IMR-90 (cell line): ENCODE measurements at regions not wholly inside any gene's neighbourhood (a gene's known extent, or its start where the extent isn't known, plus 50 kb on each side); places are given as distances from the start of the nearest gene placed in this dataset.

Experiments used
- ATAC-seq: fragments of 200-7000 bp; cut with Tn5 transposase; 2 replicates; pipeline ENCODE4 v1.9.1; 2020; ENCODE audit warnings: low read depth, mild to moderate bottlenecking, moderate library complexity
- BruUV-seq: library from RNA; stranded (reverse); fragments of 400-500 nt; replicated peaks from 2 replicates; lab custom pipeline; 2021; lab: Mats Ljungman, UMichigan
- CTCF ChIA-PET: fragments of 300-600 bp; formaldehyde crosslinking; extraction: SDS; loops from one replicate; lab custom pipeline; 2021; ENCODE audit warnings: antibody characterized with exemption; lab: Yijun Ruan, JAX
- POLR2A ChIA-PET: fragments of 300-600 bp; sonication (Branson Sonifier 250); formaldehyde crosslinking; loops from one replicate; lab custom pipeline; 2022; ENCODE audit warnings: antibody characterized with exemption; ENCODE audit not compliant: unreplicated experiment; lab: Charles Lee
- DNase-seq: peaks from one replicate; pipeline ENCODE4 v3.0.0; 2013
- H2AFZ ChIP-seq: replicated peaks from 2 replicates; pipeline ENCODE3; 2013; ENCODE audit warnings: low read length, mild to moderate bottlenecking; ENCODE audit not compliant: poor library complexity
- H2AK5ac ChIP-seq: 2 replicates; pipeline ENCODE4 v1.6.1; 2013; ENCODE audit warnings: low read depth, low read length, inconsistent platforms
- H2AK9ac ChIP-seq: replicated peaks from 2 replicates; pipeline ENCODE3; 2013; ENCODE audit warnings: mild to moderate bottlenecking, low read depth, low read length, moderate library complexity; ENCODE audit not compliant: poor library complexity
- H2BK120ac ChIP-seq: 2 replicates; pipeline ENCODE4 v1.6.1; 2013; ENCODE audit warnings: low read depth, low read length, inconsistent platforms
- H2BK15ac ChIP-seq: 3 replicates; pipeline ENCODE4 v1.6.1; 2013; ENCODE audit warnings: low read depth, low read length, inconsistent platforms
- H2BK20ac ChIP-seq: 2 replicates; pipeline ENCODE4 v1.6.1; 2013; ENCODE audit warnings: low read depth, mild to moderate bottlenecking, inconsistent platforms, low read length, moderate library complexity
- H2BK5ac ChIP-seq: 2 replicates; pipeline ENCODE4 v1.6.1; 2013; ENCODE audit warnings: mild to moderate bottlenecking, low read depth, low read length, inconsistent platforms; ENCODE audit not compliant: poor library complexity, severe bottlenecking
- H3K14ac ChIP-seq: replicated peaks from 2 replicates; pipeline ENCODE4 v1.6.1; 2013; ENCODE audit warnings: low read depth, low read length, inconsistent platforms
- H3K18ac ChIP-seq: 2 replicates; pipeline ENCODE4 v1.6.1; 2013; ENCODE audit warnings: low read depth, low read length, control low read depth
- H3K23ac ChIP-seq: 2 replicates; pipeline ENCODE4 v1.6.1; 2013; ENCODE audit warnings: low read depth, low read length, inconsistent platforms
- H3K27ac ChIP-seq: 2 replicates; pipeline ENCODE4 v1.5.1; 2013; ENCODE audit warnings: mild to moderate bottlenecking, control low read depth, low read length; ENCODE audit not compliant: insufficient read depth
- H3K27me3 ChIP-seq: 2 replicates; pipeline ENCODE4 v1.6.1; 2013; ENCODE audit warnings: low read length; ENCODE audit not compliant: control insufficient read depth, insufficient read depth
- H3K36me3 ChIP-seq: 2 replicates; pipeline ENCODE4 v1.6.1; 2013; ENCODE audit warnings: low read length, mixed read lengths; ENCODE audit not compliant: control insufficient read depth, insufficient read depth
- H3K4ac ChIP-seq: 2 replicates; pipeline ENCODE4 v1.6.1; 2013; ENCODE audit warnings: low read depth, low read length, inconsistent platforms
- H3K4me1 ChIP-seq: 2 replicates; pipeline ENCODE4 v1.6.1; 2013; ENCODE audit warnings: low read length, mixed read lengths; ENCODE audit not compliant: control insufficient read depth, insufficient read depth
- H3K4me2 ChIP-seq: 2 replicates; pipeline ENCODE4 v1.6.1; 2013; ENCODE audit warnings: low read depth, mild to moderate bottlenecking, control low read depth, low read length, moderate library complexity
- H3K4me3 ChIP-seq: 2 replicates; pipeline ENCODE4 v1.5.1; 2013; ENCODE audit warnings: low read depth, mild to moderate bottlenecking, control low read depth, low read length, moderate library complexity; ENCODE audit not compliant: insufficient read depth
- H3K56ac ChIP-seq: 2 replicates; pipeline ENCODE4 v1.6.1; 2013; ENCODE audit warnings: low read length, inconsistent platforms; ENCODE audit not compliant: insufficient read depth; ENCODE audit errors: extremely low read depth
- H3K79me1 ChIP-seq, 2 experiments: 2 replicates each; pipeline ENCODE4 v1.6.1; 2013; ENCODE audit warnings: low read length in 2 of 2, inconsistent platforms in 1 of 2, low read depth in 1 of 2
- H3K9ac ChIP-seq: 2 replicates; pipeline ENCODE4 v1.6.1; 2013; ENCODE audit warnings: low read depth, low read length, control low read depth
- H3K9me1 ChIP-seq: 2 replicates; pipeline ENCODE4 v1.6.1; 2013; ENCODE audit warnings: low read length, inconsistent platforms; ENCODE audit not compliant: insufficient read depth
- H3K9me3 ChIP-seq: 2 replicates; pipeline ENCODE4 v1.6.1; 2013; ENCODE audit warnings: low read length; ENCODE audit not compliant: control insufficient read depth, insufficient read depth
- H4K20me1 ChIP-seq: 2 replicates; pipeline ENCODE4 v1.6.1; 2013; ENCODE audit warnings: low read length, inconsistent platforms; ENCODE audit not compliant: insufficient read depth
- H4K5ac ChIP-seq: 2 replicates; pipeline ENCODE4 v1.6.1; 2013; ENCODE audit warnings: mild to moderate bottlenecking, low read depth, low read length, control low read depth
- H4K8ac ChIP-seq, 2 experiments: 2 replicates each; pipeline ENCODE4 v1.6.1; 2013; ENCODE audit warnings: low read depth in 2 of 2, low read length in 2 of 2, control low read depth in 1 of 2, inconsistent platforms in 1 of 2
- H4K91ac ChIP-seq: 2 replicates; pipeline ENCODE4 v1.6.1; 2013; ENCODE audit warnings: low read depth, low read length, inconsistent platforms; ENCODE audit not compliant: insufficient read depth
- BHLHE40 ChIP-seq: fragments of 150-350 bp; IDR thresholded peaks from 2 replicates; pipeline ENCODE4 v1.6.1; 2016; ENCODE audit warnings: mild to moderate bottlenecking, low read depth, low read length
- CEBPB ChIP-seq: IDR thresholded peaks from 2 replicates; pipeline ENCODE4 v1.6.1; 2012; ENCODE audit warnings: low read depth, low read length, improper control_type of control experiment
- CHD1 ChIP-seq: IDR thresholded peaks from 2 replicates; pipeline ENCODE4 v1.6.1; 2012; ENCODE audit warnings: low read depth, low read length, improper control_type of control experiment
- FOS ChIP-seq: fragments of 150-350 bp; IDR thresholded peaks from 2 replicates; pipeline ENCODE4 v1.6.1; 2016; ENCODE audit warnings: low read depth, low read length
- MAFK ChIP-seq: IDR thresholded peaks from 2 replicates; pipeline ENCODE4 v1.6.1; 2012; ENCODE audit warnings: low read depth, low read length, improper control_type of control experiment
- MAZ ChIP-seq: IDR thresholded peaks from 2 replicates; pipeline ENCODE4 v1.6.1; 2012; ENCODE audit warnings: low read depth, mild to moderate bottlenecking, low read length, improper control_type of control experiment, moderate library complexity, borderline replicate concordance
- MXI1 ChIP-seq: IDR thresholded peaks from 2 replicates; pipeline ENCODE4 v1.6.1; 2012; ENCODE audit warnings: low read depth, mild to moderate bottlenecking, low read length, moderate library complexity, borderline replicate concordance
- NFE2L2 ChIP-seq: fragments of 150-350 bp; IDR thresholded peaks from 2 replicates; pipeline ENCODE4 v1.6.1; 2016; ENCODE audit warnings: low read depth, mild to moderate bottlenecking, low read length
- POLR2A ChIP-seq: IDR thresholded peaks from 2 replicates; pipeline ENCODE4 v1.6.1; 2012; ENCODE audit warnings: mild to moderate bottlenecking, low read depth, low read length
- RAD21 ChIP-seq: IDR thresholded peaks from 2 replicates; pipeline ENCODE4 v1.6.1; 2012; ENCODE audit warnings: low read length, improper control_type of control experiment
- RCOR1 ChIP-seq: IDR thresholded peaks from 2 replicates; pipeline ENCODE4 v1.6.1; 2012; ENCODE audit warnings: mild to moderate bottlenecking, low read length, improper control_type of control experiment; ENCODE audit not compliant: insufficient replicate concordance
- RFX5 ChIP-seq: IDR thresholded peaks from 2 replicates; pipeline ENCODE4 v1.8.0; 2012; ENCODE audit warnings: low read depth, mild to moderate bottlenecking, low read length, moderate library complexity
- SMC3 ChIP-seq: fragments of 150-350 bp; IDR thresholded peaks from 2 replicates; pipeline ENCODE4 v1.6.1; 2016; ENCODE audit warnings: low read depth, mild to moderate bottlenecking, antibody characterized with exemption, low read length, moderate library complexity
- WGBS, 2 experiments: methylation state at CpG; one replicate each; pipeline versions ENCODE4 v1.1.5 to v1.1.7; 2013; ENCODE audit warnings: missing lambda C conversion rate in 2 of 2; ENCODE audit not compliant: insufficient read length in 1 of 2; ENCODE audit errors: extremely low coverage in 2 of 2; 5-methylcytosine and 5-hydroxymethylcytosine counted together
- dilution Hi-C: fragments of 300-500 bp; cut with HindIII; formaldehyde crosslinking; loops from one replicate; pipeline ENCODE4 v1.14.3; 2018; ENCODE audit warnings: low sequenced_read_pairs; ENCODE audit not compliant: unreplicated experiment
- in situ Hi-C: fragments of 300-500 bp; cut with MboI; formaldehyde crosslinking; loops from 3 replicates; pipeline ENCODE4 v1.14.3; 2019; ENCODE audit warnings: low sequenced_read_pairs, inconsistent platforms, mixed read lengths
- intact Hi-C: fragments of 100-400 bp; cut with micrococcal nuclease; formaldehyde crosslinking; loops from 2 replicates; pipeline ENCODE4 v1.10.0; 2022
- TF ChIP-seq, protein P1 (sequence below): conservative IDR thresholded peaks from 2 replicates; pipeline ENCODE4 v1.5.1; 2012; ENCODE audit warnings: mild to moderate bottlenecking, low read depth, low read length, improper control_type of control experiment
- TF ChIP-seq, protein P2 (sequence below): fragments of 150-350 bp; IDR thresholded peaks from 2 replicates; pipeline ENCODE4 v1.6.1; 2017; ENCODE audit warnings: mild to moderate bottlenecking, antibody characterized with exemption, low read length, low read depth

DNA sequence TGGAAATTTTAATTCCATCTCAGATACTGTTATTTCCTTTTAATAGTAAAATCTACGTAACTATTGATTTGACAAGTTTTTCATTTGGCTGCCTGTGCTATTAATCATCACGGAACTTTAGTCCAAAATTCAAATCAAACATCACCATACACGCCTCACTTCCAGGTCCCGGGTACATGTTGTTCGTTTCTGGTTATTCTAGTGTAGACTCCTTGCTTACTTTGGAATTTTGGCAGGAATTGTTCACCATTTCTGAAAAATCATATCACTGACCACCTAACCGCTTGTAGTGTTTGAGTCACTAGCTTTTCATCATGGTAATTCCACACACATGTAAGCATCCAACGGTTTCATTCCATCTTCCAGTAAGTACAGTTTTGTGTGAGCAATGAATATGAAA, 98.0 kb upstream of the NHSL1 start:
- CTCF ChIA-PET: no interaction called here
- in situ Hi-C loops (no loop called here), dilution Hi-C loops (no loop called here)

More for the DNA sequence above, 98.0 kb upstream of the NHSL1 start:
- H2BK20ac ChIP-seq: 0 out of 2 replicates have a peak overlapping the region, but pooled peaks have one; percentile 33
- no peak overlapping the region for H3K4ac ChIP-seq
- H4K8ac ChIP-seq: 0 out of 4 replicates have a peak overlapping the region, but pooled peaks of 1 of the 2 experiments have one; percentile 36
- no peaks in the 10 kb centered on the region for H3K36me3 ChIP-seq
- no peaks in the 10 kb centered on the region for H4K20me1 ChIP-seq
- POLR2A ChIA-PET: interaction anchor here (0.5 kb wide), 1 partner anchor 167 kb away, joined by 4 read pairs; no protein-coding TSS in a partner anchor
- no peak overlapping the region for H3K18ac ChIP-seq
- H3K4me2 ChIP-seq: peak overlapping the region; percentile 25; the same call in 1 of the 2 replicates
- WGBS, 2 experiments: no CpG with 5 or more reads among the region's 7 CpGs
- H3K27ac ChIP-seq: no peak overlapping the region
- no TSS peak for BruUV-seq
- no peak overlapping the region for H3K4me3 ChIP-seq
- H3K56ac ChIP-seq: no peak overlapping the region
- DNase-seq: peak; percentile 68
- H3K9me3 ChIP-seq: no peaks in the 10 kb centered on the region
- intact Hi-C loops: loop anchor here (10.0 kb wide), 1 partner anchor 767 kb away; no protein-coding TSS in a partner anchor
- peaks cover 11% of the 10 kb centered on the region for H3K9me1 ChIP-seq
- no peak overlapping the region for H2AK5ac ChIP-seq
- no peaks in the 10 kb centered on the region for H3K27me3 ChIP-seq
- H2BK120ac ChIP-seq: no peak overlapping the region
- H3K23ac ChIP-seq: no peak overlapping the region
- H2AK9ac ChIP-seq: no peak overlapping the region
- TF ChIP-seq, protein P1, sequence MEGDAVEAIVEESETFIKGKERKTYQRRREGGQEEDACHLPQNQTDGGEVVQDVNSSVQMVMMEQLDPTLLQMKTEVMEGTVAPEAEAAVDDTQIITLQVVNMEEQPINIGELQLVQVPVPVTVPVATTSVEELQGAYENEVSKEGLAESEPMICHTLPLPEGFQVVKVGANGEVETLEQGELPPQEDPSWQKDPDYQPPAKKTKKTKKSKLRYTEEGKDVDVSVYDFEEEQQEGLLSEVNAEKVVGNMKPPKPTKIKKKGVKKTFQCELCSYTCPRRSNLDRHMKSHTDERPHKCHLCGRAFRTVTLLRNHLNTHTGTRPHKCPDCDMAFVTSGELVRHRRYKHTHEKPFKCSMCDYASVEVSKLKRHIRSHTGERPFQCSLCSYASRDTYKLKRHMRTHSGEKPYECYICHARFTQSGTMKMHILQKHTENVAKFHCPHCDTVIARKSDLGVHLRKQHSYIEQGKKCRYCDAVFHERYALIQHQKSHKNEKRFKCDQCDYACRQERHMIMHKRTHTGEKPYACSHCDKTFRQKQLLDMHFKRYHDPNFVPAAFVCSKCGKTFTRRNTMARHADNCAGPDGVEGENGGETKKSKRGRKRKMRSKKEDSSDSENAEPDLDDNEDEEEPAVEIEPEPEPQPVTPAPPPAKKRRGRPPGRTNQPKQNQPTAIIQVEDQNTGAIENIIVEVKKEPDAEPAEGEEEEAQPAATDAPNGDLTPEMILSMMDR: no peak
- no peak for TF ChIP-seq RAD21
- no peak for TF ChIP-seq RCOR1
- no peak for TF ChIP-seq RFX5
- TF ChIP-seq MAZ: no peak
- TF ChIP-seq MXI1: no peak
- no peak for TF ChIP-seq POLR2A
- TF ChIP-seq CHD1: no peak
- TF ChIP-seq MAFK: no peak
- TF ChIP-seq BHLHE40: no peak
- TF ChIP-seq, protein P2, sequence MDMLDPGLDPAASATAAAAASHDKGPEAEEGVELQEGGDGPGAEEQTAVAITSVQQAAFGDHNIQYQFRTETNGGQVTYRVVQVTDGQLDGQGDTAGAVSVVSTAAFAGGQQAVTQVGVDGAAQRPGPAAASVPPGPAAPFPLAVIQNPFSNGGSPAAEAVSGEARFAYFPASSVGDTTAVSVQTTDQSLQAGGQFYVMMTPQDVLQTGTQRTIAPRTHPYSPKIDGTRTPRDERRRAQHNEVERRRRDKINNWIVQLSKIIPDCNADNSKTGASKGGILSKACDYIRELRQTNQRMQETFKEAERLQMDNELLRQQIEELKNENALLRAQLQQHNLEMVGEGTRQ: no peak
- no peak for TF ChIP-seq NFE2L2
- no peak for TF ChIP-seq FOS
- no peak for TF ChIP-seq SMC3
- TF ChIP-seq CEBPB: no peak
- H2AFZ ChIP-seq: no peak overlapping the region
- H2BK15ac ChIP-seq: peak overlapping the region; percentile 19; the same call in 1 of the 3 replicates
- H3K9ac ChIP-seq: no peak overlapping the region
- ATAC-seq: no peak
- no peak overlapping the region for H4K5ac ChIP-seq
- peaks cover 21 to 47% of the 10 kb centered on the region in 2 experiments for H3K79me1 ChIP-seq
- no peak overlapping the region for H4K91ac ChIP-seq
- H2BK5ac ChIP-seq: no peak overlapping the region
- no peak overlapping the region for H3K14ac ChIP-seq
- peaks cover 15% of the 10 kb centered on the region for H3K4me1 ChIP-seq
